Chondrocyte (in vitro differentiated cells): ENCODE measurements at regions not wholly inside any gene's neighbourhood (a gene's known extent, or its start where the extent isn't known, plus 50 kb on each side); places are given as distances from the start of the nearest gene placed in this dataset.

Source experiments
- DNase-seq: peaks from one replicate; pipeline ENCODE4 v3.0.0; 2021; ENCODE audit warnings: mixed read lengths, low spot score
- H3K27ac Mint-ChIP-seq: one replicate; pipeline ENCODE4 v1.8.0; 2021; ENCODE audit warnings: mild to moderate bottlenecking, moderate library complexity, mixed read lengths; ENCODE audit not compliant: unreplicated experiment
- H3K27me3 Mint-ChIP-seq: 2 replicates; pipeline ENCODE4 v1.8.0; 2021; ENCODE audit warnings: low read depth, mixed read lengths
- H3K36me3 Mint-ChIP-seq: 2 replicates; pipeline ENCODE4 v1.8.0; 2021; ENCODE audit warnings: low read depth, mixed read lengths
- H3K4me1 Mint-ChIP-seq: 2 replicates; pipeline ENCODE4 v1.8.0; 2021; ENCODE audit warnings: low read depth, mild to moderate bottlenecking, mixed read lengths
- H3K4me3 Mint-ChIP-seq: one replicate; pipeline ENCODE4 v1.8.0; 2021; ENCODE audit warnings: mild to moderate bottlenecking, moderate library complexity, mixed read lengths; ENCODE audit not compliant: unreplicated experiment
- H3K9me3 Mint-ChIP-seq: 2 replicates; pipeline ENCODE4 v1.8.0; 2021; ENCODE audit warnings: low read depth, mixed read lengths
- TF ChIP-seq, protein P1 (sequence below): fragments of 200-600 bp; sonication (generic); IDR thresholded peaks from 2 replicates; pipeline ENCODE4 v1.5.0; 2021; ENCODE audit warnings: antibody characterized with exemption, mild to moderate bottlenecking, moderate library complexity

DNA sequence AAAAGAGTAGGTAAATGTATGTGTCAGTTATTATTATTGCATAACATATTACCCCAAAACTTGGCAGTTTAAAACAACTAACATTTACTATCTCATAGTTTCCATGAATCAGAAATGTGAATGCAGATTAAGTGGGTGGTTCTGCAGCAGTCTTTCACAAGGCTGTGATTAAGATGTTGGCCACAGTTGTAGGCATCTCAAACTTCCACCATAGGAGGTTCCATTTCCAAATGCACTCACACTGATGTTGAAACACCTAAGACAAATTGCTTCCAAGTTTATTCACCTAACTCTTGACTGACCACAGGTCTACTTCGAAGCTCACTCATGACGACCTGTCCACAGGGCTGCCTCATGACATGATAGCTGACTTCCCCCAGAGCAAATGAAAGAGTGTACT lies 360.8 kb downstream of the GRB14 start:
- DNase-seq: no peak
- H3K9me3 Mint-ChIP-seq: peaks cover 3% of the 10 kb centered on the region
- no peaks in the 10 kb centered on the region for H3K27me3 Mint-ChIP-seq
- TF ChIP-seq, protein P1, sequence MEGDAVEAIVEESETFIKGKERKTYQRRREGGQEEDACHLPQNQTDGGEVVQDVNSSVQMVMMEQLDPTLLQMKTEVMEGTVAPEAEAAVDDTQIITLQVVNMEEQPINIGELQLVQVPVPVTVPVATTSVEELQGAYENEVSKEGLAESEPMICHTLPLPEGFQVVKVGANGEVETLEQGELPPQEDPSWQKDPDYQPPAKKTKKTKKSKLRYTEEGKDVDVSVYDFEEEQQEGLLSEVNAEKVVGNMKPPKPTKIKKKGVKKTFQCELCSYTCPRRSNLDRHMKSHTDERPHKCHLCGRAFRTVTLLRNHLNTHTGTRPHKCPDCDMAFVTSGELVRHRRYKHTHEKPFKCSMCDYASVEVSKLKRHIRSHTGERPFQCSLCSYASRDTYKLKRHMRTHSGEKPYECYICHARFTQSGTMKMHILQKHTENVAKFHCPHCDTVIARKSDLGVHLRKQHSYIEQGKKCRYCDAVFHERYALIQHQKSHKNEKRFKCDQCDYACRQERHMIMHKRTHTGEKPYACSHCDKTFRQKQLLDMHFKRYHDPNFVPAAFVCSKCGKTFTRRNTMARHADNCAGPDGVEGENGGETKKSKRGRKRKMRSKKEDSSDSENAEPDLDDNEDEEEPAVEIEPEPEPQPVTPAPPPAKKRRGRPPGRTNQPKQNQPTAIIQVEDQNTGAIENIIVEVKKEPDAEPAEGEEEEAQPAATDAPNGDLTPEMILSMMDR: no peak
- H3K4me3 Mint-ChIP-seq: no peak overlapping the region
- peaks cover 3% of the 10 kb centered on the region for H3K4me1 Mint-ChIP-seq
- H3K27ac Mint-ChIP-seq: no peak overlapping the region
- H3K36me3 Mint-ChIP-seq: peaks cover 2% of the 10 kb centered on the region

DNA sequence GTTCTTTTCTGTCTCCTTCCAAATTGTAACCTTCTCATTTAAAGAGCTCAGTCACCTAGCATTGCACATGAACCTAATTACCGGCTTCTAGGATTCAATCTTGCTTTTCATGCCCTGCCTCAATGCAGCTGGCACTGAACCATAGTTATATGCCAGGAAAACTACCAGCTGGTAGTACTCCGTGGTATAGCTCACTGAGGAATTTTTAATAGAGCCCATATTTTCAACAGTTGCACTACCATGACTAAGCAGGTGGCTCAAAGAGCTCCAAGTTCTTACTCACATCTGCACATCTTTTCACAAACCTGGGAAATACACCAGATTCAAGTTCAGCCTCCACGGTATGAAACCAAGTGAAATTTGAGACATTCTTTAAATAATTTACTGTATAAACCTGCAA lies 363.5 kb downstream of the GRB14 start:
- Mint-ChIP-seq H3K4me1 (peaks cover 3% of the 10 kb centered on the region), H3K4me3 (no peak overlapping the region), H3K36me3 (no peaks in the 10 kb centered on the region), H3K9me3 (no peaks in the 10 kb centered on the region), H3K27me3 (no peaks in the 10 kb centered on the region), H3K27ac (no peak overlapping the region)
- TF ChIP-seq, protein P1: no peak
- DNase-seq: no peak

DNA sequence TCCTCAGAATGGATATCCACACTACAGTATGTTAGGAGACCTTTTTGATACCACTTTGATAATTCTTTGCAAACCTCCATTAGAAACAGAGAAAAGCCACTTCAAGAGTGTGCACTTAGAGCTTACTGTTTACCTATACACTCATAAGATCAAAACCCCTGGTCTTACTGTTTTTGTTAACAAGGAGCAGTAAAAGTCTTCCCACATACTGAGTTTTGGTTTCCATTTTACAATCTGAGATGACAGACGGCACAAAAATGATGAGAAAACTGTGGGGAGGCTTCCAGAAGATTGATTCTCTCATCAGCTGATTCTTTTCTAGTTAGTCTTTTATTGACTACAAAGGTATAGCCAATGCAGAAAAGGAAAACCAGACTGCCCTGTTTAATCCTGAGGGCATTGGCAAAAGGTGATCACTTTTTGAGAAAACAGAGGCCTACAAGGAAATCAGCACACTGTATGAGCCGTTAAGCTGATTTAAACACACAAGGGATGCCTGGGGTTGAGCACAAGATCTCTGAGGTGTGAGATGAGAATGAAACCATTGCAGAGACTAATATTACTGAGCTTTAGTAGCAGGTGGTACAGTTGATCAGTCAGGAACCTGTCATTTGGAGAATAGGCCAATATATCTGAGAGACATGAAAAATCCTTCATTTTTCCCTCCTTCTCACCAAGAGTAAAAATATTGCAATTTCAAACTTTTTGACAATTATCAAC lies 368.6 kb downstream of the GRB14 start:
- Mint-ChIP-seq H3K27ac (no peak overlapping the region), H3K36me3 (no peaks in the 10 kb centered on the region), H3K27me3 (no peaks in the 10 kb centered on the region), H3K4me3 (no peak overlapping the region), H3K4me1 (peaks cover 2% of the 10 kb centered on the region), H3K9me3 (no peaks in the 10 kb centered on the region)
- TF ChIP-seq, protein P1: no peak
- no peak for DNase-seq

DNA sequence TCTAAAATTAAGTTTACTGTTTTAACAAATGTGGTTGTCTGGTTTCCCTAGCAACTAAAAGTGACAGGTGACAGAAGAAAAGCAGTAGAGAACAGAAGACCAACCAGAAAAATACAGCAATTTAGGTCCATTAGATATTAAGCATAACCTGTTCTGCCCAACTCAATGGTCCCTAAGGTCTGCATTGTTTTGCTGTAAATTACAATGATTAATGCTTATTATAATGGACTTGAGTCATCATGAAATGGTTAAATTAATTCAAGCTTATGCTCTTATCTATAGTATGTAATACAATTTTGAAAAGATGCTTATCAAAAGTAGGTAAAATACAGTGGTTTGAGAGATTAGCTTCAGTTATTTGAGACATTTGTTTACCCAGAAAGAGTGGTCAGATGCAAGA lies 378.0 kb downstream of the GRB14 start:
- Mint-ChIP-seq H3K36me3 (no peaks in the 10 kb centered on the region), H3K27ac (no peak overlapping the region), H3K9me3 (peaks cover 6% of the 10 kb centered on the region), H3K27me3 (peaks cover 3% of the 10 kb centered on the region), H3K4me3 (no peak overlapping the region), H3K4me1 (no peaks in the 10 kb centered on the region)
- TF ChIP-seq, protein P1: no peak
- DNase-seq: no peak

DNA sequence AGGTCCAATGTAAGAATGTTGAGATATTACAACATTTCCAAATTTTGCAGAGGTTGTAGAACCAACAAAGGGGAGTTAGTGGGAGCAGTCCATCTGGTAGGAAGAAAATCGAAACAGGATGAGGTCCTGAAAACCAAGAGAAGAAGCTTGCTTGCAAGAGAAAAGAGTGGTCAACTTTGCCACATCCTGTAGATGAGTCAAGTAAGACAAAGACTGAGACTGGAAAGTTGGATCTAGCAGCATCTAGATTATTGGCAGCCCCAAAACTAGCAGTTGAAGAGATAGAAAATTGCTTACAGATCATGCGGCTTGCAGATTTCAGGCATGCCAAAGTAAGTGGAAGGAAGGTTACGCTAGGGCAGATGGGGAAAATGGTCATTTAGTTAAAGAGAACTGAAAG lies 378.9 kb downstream of the GRB14 start:
- Mint-ChIP-seq H3K9me3 (peaks cover 6% of the 10 kb centered on the region), H3K36me3 (no peaks in the 10 kb centered on the region), H3K27me3 (peaks cover 3% of the 10 kb centered on the region), H3K4me3 (no peak overlapping the region), H3K4me1 (no peaks in the 10 kb centered on the region), H3K27ac (no peak overlapping the region)
- TF ChIP-seq, protein P1: no peak
- DNase-seq: no peak
